OCI-LY1 (cell line): ENCODE measurements at regions not wholly inside any gene's neighbourhood (a gene's known extent, or its start where the extent isn't known, plus 50 kb on each side); places are given as distances from the start of the nearest gene placed in this dataset.

Experiments
- H2AFZ ChIP-seq: fragments of 200-600 bp; sonication (generic), shearing (Covaris generic); 2 replicates; pipeline ENCODE4 v1.6.0; 2014; ENCODE audit warnings: antibody characterized with exemption, mild to moderate bottlenecking, low read length
- H3F3A ChIP-seq: fragments of 200-600 bp; sonication (generic), shearing (Covaris generic); 2 replicates; pipeline ENCODE4 v1.6.0; 2014; ENCODE audit warnings: mild to moderate bottlenecking, antibody characterized with exemption, low read length, moderate library complexity; ENCODE audit not compliant: insufficient read depth
- H3K27ac ChIP-seq: fragments of 200-600 bp; sonication (generic); 2 replicates; pipeline ENCODE4 v1.5.1; 2014; ENCODE audit warnings: low read length, mixed run types, mild to moderate bottlenecking, low read depth; ENCODE audit not compliant: poor library complexity, severe bottlenecking
- H3K27me3 ChIP-seq: fragments of 200-600 bp; sonication (generic); 2 replicates; pipeline ENCODE4 v1.6.0; 2014; ENCODE audit warnings: antibody characterized with exemption, mild to moderate bottlenecking, low read length, moderate library complexity; ENCODE audit not compliant: insufficient read depth
- H3K36me3 ChIP-seq: fragments of 200-600 bp; sonication (generic); 2 replicates; pipeline ENCODE4 v1.6.1; 2014; ENCODE audit warnings: mild to moderate bottlenecking, antibody characterized with exemption, low read length, moderate library complexity, mixed read lengths; ENCODE audit not compliant: insufficient read depth
- H3K4me1 ChIP-seq: fragments of 200-600 bp; sonication (generic); 2 replicates; pipeline ENCODE4 v1.5.1; 2014; ENCODE audit warnings: mild to moderate bottlenecking, low read length, moderate library complexity; ENCODE audit not compliant: insufficient read depth, severe bottlenecking
- H3K4me2 ChIP-seq: fragments of 200-600 bp; sonication (generic), shearing (Covaris generic); 2 replicates; pipeline ENCODE4 v1.6.1; 2014; ENCODE audit warnings: low read length
- H3K4me3 ChIP-seq: fragments of 200-600 bp; sonication (generic); 2 replicates; pipeline ENCODE4 v1.5.1; 2014; ENCODE audit warnings: low read length, low read depth, mild to moderate bottlenecking, mixed read lengths; ENCODE audit not compliant: poor library complexity, severe bottlenecking
- H3K79me2 ChIP-seq: fragments of 200-600 bp; shearing (Covaris generic); 2 replicates; pipeline ENCODE4 v1.6.1; 2016; ENCODE audit warnings: mixed run types, low read length, mixed read lengths; ENCODE audit not compliant: insufficient read depth
- H3K9ac ChIP-seq: fragments of 200-600 bp; sonication (generic), shearing (Covaris generic); 2 replicates; pipeline ENCODE4 v1.6.1; 2014; ENCODE audit warnings: mild to moderate bottlenecking, low read length, mixed read lengths
- H3K9me2 ChIP-seq: fragments of 200-600 bp; sonication (generic), shearing (Covaris generic); 2 replicates; pipeline ENCODE4 v1.6.1; 2014; ENCODE audit warnings: low read depth, mild to moderate bottlenecking, low read length, mixed read lengths
- H3K9me3 ChIP-seq: fragments of 200-600 bp; shearing (Covaris generic); 2 replicates; pipeline ENCODE4 v1.6.1; 2014; ENCODE audit warnings: low read length, mixed read lengths
- H4K20me1 ChIP-seq: fragments of 200-600 bp; sonication (generic), shearing (Covaris generic); 2 replicates; pipeline ENCODE4 v1.6.0; 2016; ENCODE audit warnings: mild to moderate bottlenecking, low read length; ENCODE audit not compliant: insufficient read depth
- EZH2 ChIP-seq: fragments of 200-600 bp; sonication (generic), shearing (Covaris generic); IDR thresholded peaks from 2 replicates; pipeline ENCODE4 v1.8.0; 2017; ENCODE audit warnings: borderline replicate concordance, mixed run types, mild to moderate bottlenecking, antibody characterized with exemption, low read length, moderate library complexity, mixed read lengths
- TF ChIP-seq, protein P1 (sequence below): fragments of 200-600 bp; sonication (generic), shearing (Covaris generic); IDR thresholded peaks from 2 replicates; pipeline ENCODE4 v1.5.1; 2017; ENCODE audit warnings: mild to moderate bottlenecking, antibody characterized with exemption, low read length, moderate library complexity, mixed read lengths

DNA sequence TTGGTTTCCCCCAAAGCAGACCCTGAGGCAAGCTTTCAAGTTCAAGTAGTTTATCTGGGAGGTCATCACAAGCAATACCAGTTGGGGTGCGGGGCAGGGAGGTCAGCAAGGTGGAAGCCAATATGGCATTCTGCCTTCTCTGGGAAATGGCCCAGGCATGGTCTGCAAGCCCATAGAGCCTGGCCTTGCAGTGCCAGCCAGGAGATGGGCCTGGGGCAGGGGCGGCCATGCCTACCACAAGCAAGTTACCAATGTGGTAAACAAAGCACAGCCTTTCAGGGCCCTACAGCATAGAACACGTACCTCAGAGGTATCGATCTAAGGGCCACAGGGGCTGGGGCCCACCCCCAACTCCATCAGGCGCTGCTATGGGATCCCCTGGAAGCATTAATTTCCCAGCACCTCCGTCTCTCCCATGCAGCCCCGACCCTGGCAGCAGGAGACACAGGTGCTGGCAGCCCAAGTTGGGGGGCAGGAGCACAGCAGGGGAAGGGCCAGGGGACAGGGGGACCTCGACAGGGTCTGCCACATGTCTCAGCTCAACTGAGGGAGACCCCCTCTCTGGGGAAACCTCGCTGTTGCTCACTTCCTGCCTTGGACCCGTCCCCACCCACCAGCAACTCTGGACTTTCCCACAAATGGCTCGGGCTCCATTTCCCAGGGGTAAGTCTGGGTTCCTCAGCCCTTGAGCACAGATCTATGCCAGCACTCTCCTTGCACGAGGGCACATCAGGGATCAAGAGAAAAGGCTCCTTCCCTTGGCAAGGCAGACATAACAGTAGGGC is 369.0 kb downstream of the PREX1 start:
- no peaks in the 10 kb centered on the region for H4K20me1 ChIP-seq
- H3K9ac ChIP-seq = no peak overlapping the region
- H3K9me3 ChIP-seq = no peaks in the 10 kb centered on the region
- H3K4me1 ChIP-seq = no peaks in the 10 kb centered on the region
- no peaks in the 10 kb centered on the region for H3K9me2 ChIP-seq
- no peak overlapping the region for H3K27ac ChIP-seq
- H3K4me2 ChIP-seq = no peak overlapping the region
- H3K4me3 ChIP-seq = no peak overlapping the region
- TF ChIP-seq EZH2 = no peak
- TF ChIP-seq, protein P1, sequence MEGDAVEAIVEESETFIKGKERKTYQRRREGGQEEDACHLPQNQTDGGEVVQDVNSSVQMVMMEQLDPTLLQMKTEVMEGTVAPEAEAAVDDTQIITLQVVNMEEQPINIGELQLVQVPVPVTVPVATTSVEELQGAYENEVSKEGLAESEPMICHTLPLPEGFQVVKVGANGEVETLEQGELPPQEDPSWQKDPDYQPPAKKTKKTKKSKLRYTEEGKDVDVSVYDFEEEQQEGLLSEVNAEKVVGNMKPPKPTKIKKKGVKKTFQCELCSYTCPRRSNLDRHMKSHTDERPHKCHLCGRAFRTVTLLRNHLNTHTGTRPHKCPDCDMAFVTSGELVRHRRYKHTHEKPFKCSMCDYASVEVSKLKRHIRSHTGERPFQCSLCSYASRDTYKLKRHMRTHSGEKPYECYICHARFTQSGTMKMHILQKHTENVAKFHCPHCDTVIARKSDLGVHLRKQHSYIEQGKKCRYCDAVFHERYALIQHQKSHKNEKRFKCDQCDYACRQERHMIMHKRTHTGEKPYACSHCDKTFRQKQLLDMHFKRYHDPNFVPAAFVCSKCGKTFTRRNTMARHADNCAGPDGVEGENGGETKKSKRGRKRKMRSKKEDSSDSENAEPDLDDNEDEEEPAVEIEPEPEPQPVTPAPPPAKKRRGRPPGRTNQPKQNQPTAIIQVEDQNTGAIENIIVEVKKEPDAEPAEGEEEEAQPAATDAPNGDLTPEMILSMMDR = no peak
- peaks cover 1% of the 10 kb centered on the region; the same call in 1 of the 2 replicates for H3K27me3 ChIP-seq
- no peaks in the 10 kb centered on the region for H3K36me3 ChIP-seq
- no peaks in the 10 kb centered on the region for H3K79me2 ChIP-seq
- H3F3A ChIP-seq = no peaks in the 10 kb centered on the region
- no peak overlapping the region for H2AFZ ChIP-seq

DNA sequence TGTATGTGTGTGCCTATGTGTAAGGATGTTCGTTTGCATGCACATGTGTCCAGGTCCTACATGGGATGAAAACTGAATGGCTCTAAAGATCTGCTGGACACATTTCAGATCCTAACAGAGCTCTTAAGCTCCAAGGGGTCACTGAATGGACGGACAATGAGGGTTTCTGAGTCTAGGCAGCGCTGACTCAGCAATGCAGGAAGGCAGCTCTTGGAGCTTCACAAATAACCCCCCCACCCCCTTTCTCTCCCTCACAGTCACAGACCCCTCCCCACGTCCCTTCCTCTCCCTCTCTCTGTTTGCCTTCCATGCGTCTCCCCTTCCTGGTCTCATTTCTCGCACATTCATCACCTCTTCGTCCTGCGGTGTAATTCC is 369.8 kb downstream of the PREX1 start:
- H3F3A ChIP-seq = no peaks in the 10 kb centered on the region
- no peak overlapping the region for H3K27ac ChIP-seq
- TF ChIP-seq, protein P1 = no peak
- TF ChIP-seq EZH2 = no peak
- peaks cover 5% of the 10 kb centered on the region; the same call in 1 of the 2 replicates for H3K27me3 ChIP-seq
- no peaks in the 10 kb centered on the region for H3K4me1 ChIP-seq
- H3K79me2 ChIP-seq = no peaks in the 10 kb centered on the region
- H3K9ac ChIP-seq = no peak overlapping the region
- no peaks in the 10 kb centered on the region for H3K9me3 ChIP-seq
- no peak overlapping the region for H3K4me3 ChIP-seq
- no peaks in the 10 kb centered on the region for H3K36me3 ChIP-seq
- H3K9me2 ChIP-seq = no peaks in the 10 kb centered on the region
- H4K20me1 ChIP-seq = no peaks in the 10 kb centered on the region
- H3K4me2 ChIP-seq = no peak overlapping the region
- no peak overlapping the region for H2AFZ ChIP-seq

DNA sequence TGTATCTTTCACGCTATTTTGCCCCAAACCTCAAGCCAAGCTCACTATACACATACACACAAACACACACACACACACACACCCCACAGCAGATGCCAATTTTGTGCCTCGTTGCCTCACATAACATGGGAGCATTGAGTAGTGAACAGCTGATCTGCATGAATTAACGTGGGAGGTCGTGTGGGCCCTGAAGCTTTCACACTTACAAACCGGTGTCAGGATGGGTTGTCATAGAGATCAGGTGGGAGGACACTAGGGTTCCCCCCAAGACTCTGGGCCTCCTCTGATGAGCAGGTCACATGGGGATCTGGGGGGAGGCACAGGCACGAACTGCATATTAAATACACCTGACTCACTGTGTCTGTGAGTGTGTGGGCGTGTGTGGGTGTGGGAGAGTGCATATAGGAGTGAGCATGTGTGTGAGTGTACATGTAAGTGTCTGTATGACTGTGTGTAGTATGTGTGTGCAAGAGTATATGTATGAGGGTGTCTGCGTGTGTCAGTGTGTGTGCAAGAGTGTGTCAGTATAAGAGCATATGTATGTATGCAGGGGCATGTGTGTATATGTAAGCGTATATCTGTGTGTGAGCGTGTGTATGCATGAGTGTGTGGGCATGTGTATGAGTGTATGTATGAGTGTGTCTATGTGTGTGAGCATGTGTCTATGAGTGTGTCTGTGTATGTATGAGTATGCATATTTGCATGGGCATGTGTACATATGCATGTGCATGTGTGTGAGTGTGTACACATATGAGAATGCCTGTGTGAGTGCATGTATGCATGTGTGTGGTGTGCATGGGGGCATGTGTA is 370.4 kb downstream of the PREX1 start:
- Histone ChIP-seq H4K20me1 (no peaks in the 10 kb centered on the region), H3F3A (no peaks in the 10 kb centered on the region), H3K9ac (no peak overlapping the region), H3K79me2 (no peaks in the 10 kb centered on the region), H3K27me3 (0 out of 2 replicates have a peak, but pooled peaks cover 5% of the 10 kb centered on the region), H3K9me2 (no peaks in the 10 kb centered on the region), H3K4me2 (no peak overlapping the region), H3K27ac (no peak overlapping the region), H2AFZ (no peak overlapping the region), H3K4me3 (no peak overlapping the region), H3K9me3 (no peaks in the 10 kb centered on the region), H3K4me1 (no peaks in the 10 kb centered on the region), H3K36me3 (no peaks in the 10 kb centered on the region)
- TF ChIP-seq, protein P1 = no peak
- no peak for TF ChIP-seq EZH2
